MCF 10A (cell line): ENCODE measurements at regions not wholly inside any gene's neighbourhood (a gene's known extent, or its start where the extent isn't known, plus 50 kb on each side); places are given as distances from the start of the nearest gene placed in this dataset.

Experiments
- BruUV-seq: library from RNA; stranded (reverse); fragments of 400-500 nt; replicated peaks from 2 replicates; lab custom pipeline; 2021; lab: Mats Ljungman, UMichigan
- CTCF ChIA-PET: fragments of 300-600 bp; sonication (Branson Sonifier 250); formaldehyde crosslinking; extraction: SDS; loops from one replicate; lab custom pipeline; 2021; ENCODE audit warnings: antibody characterized with exemption, inconsistent platforms; lab: Yijun Ruan, JAX
- POLR2A ChIA-PET: fragments of 300-600, 350-650 bp; sonication (Branson Sonifier 250); formaldehyde crosslinking; extraction: SDS; loops from one replicate; lab custom pipeline; 2020; ENCODE audit warnings: antibody characterized with exemption, inconsistent platforms; lab: Yijun Ruan, JAX
- DNase-seq: peaks from one replicate; pipeline ENCODE4 v3.0.0-alpha.2; 2018; ENCODE audit not compliant: unreplicated experiment
- H3K27ac Mint-ChIP-seq: one replicate; pipeline ENCODE4 v1.8.0; 2022; ENCODE audit warnings: mild to moderate bottlenecking, low read depth, mixed read lengths; ENCODE audit not compliant: unreplicated experiment
- H3K27me3 Mint-ChIP-seq: one replicate; pipeline ENCODE4 v1.8.0; 2022; ENCODE audit warnings: mixed read lengths; ENCODE audit not compliant: insufficient read depth, unreplicated experiment
- H3K36me3 Mint-ChIP-seq: one replicate; pipeline ENCODE4 v1.8.0; 2022; ENCODE audit warnings: mild to moderate bottlenecking, moderate library complexity, mixed read lengths; ENCODE audit not compliant: insufficient read depth, unreplicated experiment
- H3K4me1 Mint-ChIP-seq: one replicate; pipeline ENCODE4 v1.8.0; 2022; ENCODE audit warnings: mixed read lengths; ENCODE audit not compliant: insufficient read depth, unreplicated experiment
- H3K4me3 Mint-ChIP-seq: one replicate; pipeline ENCODE4 v1.8.0; 2022; ENCODE audit warnings: mild to moderate bottlenecking, moderate library complexity, mixed read lengths; ENCODE audit not compliant: unreplicated experiment
- H3K9me3 Mint-ChIP-seq: one replicate; pipeline ENCODE4 v1.8.0; 2022; ENCODE audit warnings: mixed read lengths; ENCODE audit not compliant: unreplicated experiment
- CTCF ChIP-seq: fragments of 200-600 bp; IDR thresholded peaks from one replicate; pipeline ENCODE4 v1.8.0; 2022; ENCODE audit warnings: antibody characterized with exemption, mild to moderate bottlenecking; ENCODE audit not compliant: unreplicated experiment
- intact Hi-C: fragments of 100-400 bp; cut with micrococcal nuclease; formaldehyde crosslinking; loops from 2 replicates; pipeline ENCODE4 v1.14.1; 2022

GRCh38 chr2:78218066-78218465, 695.9 kb upstream of the LRRTM4 start:
- POLR2A ChIA-PET = no interaction called here
- TF ChIP-seq CTCF = no peak
- no peak overlapping the region for H3K27ac Mint-ChIP-seq
- H3K9me3 Mint-ChIP-seq = peaks cover 40% of the 10 kb centered on the region
- no peak overlapping the region for H3K4me3 Mint-ChIP-seq
- BruUV-seq = no TSS peak
- intact Hi-C loops = no loop called here
- H3K27me3 Mint-ChIP-seq = peaks cover 11% of the 10 kb centered on the region
- H3K4me1 Mint-ChIP-seq = no peaks in the 10 kb centered on the region
- H3K36me3 Mint-ChIP-seq = no peaks in the 10 kb centered on the region
- no peak for DNase-seq
- CTCF ChIA-PET = no interaction called here

- intact Hi-C loops = no loop called here
- ChIA-PET POLR2A (no interaction called here), CTCF (no interaction called here)
Measured at GRCh38 chr2:78237704-78238103, 715.5 kb upstream of the LRRTM4 start.

GRCh38 chr2:78245394-78246135, 723.4 kb upstream of the LRRTM4 start:
- Mint-ChIP-seq H3K27me3 (no peaks in the 10 kb centered on the region), H3K27ac (no peak overlapping the region), H3K9me3 (peaks cover 22% of the 10 kb centered on the region), H3K4me3 (no peak overlapping the region), H3K4me1 (no peaks in the 10 kb centered on the region), H3K36me3 (no peaks in the 10 kb centered on the region)
- BruUV-seq = no TSS peak
- TF ChIP-seq CTCF = no peak
- no peak for DNase-seq
- intact Hi-C loops = no loop called here
- POLR2A ChIA-PET = no interaction called here
- CTCF ChIA-PET = no interaction called here

More at GRCh38 chr2:78237704-78238103, 715.5 kb upstream of the LRRTM4 start:
- no peak for TF ChIP-seq CTCF
- DNase-seq = no peak
- BruUV-seq = no TSS peak
- no peaks in the 10 kb centered on the region for H3K27me3 Mint-ChIP-seq
- no peaks in the 10 kb centered on the region for H3K36me3 Mint-ChIP-seq
- H3K27ac Mint-ChIP-seq = no peak overlapping the region
- H3K9me3 Mint-ChIP-seq = no peaks in the 10 kb centered on the region
- H3K4me3 Mint-ChIP-seq = no peak overlapping the region
- no peaks in the 10 kb centered on the region for H3K4me1 Mint-ChIP-seq

- intact Hi-C loops = no loop called here
- Mint-ChIP-seq H3K27ac (no peak overlapping the region), H3K4me1 (no peaks in the 10 kb centered on the region), H3K9me3 (peaks cover 9% of the 10 kb centered on the region), H3K36me3 (no peaks in the 10 kb centered on the region), H3K4me3 (no peak overlapping the region), H3K27me3 (no peaks in the 10 kb centered on the region)
- BruUV-seq = no TSS peak
- POLR2A ChIA-PET = no interaction called here
- DNase-seq = no peak
- CTCF ChIA-PET = no interaction called here
- TF ChIP-seq CTCF = no peak
Measured at GRCh38 chr2:78251708-78252107, 729.5 kb upstream of the LRRTM4 start.
